NCI-H748 (cell line): ENCODE measurements at regions not wholly inside any gene's neighbourhood (a gene's known extent, or its start where the extent isn't known, plus 50 kb on each side); places are given as distances from the start of the nearest gene placed in this dataset.

ENCODE experiments used
- DNase-seq: peaks from one replicate; lab custom pipeline; 2025; ENCODE audit not compliant: unreplicated experiment; lab: John Stamatoyannopoulos, UW

GRCh38 chr2:19140463-19141208 is 217.8 kb downstream of the OSR1 start:
- DNase-seq, result peak; percentile 26

- DNase-seq, result no peak
These were observed 219.0 kb downstream of the OSR1 start for GRCh38 chr2:19139386-19139785.

GRCh38 chr2:19138264-19138825 is 220.1 kb downstream of the OSR1 start:
- DNase-seq, result peak; percentile 45

GRCh38 chr2:19137433-19137832 is 221.0 kb downstream of the OSR1 start:
- DNase-seq, result no peak

- DNase-seq, result no peak
These were observed 225.5 kb downstream of the OSR1 start for GRCh38 chr2:19132967-19133366.

GRCh38 chr2:19131871-19132270 is 226.6 kb downstream of the OSR1 start:
- DNase-seq, result no peak

GRCh38 chr2:19128148-19128547 is 230.3 kb downstream of the OSR1 start:
- DNase-seq, result no peak

- DNase-seq, result no peak
These were observed 230.8 kb downstream of the OSR1 start for GRCh38 chr2:19127616-19128015.

- DNase-seq, result no peak
These were observed 232.3 kb downstream of the OSR1 start for GRCh38 chr2:19125901-19126680.

GRCh38 chr2:19124135-19124534 is 234.3 kb downstream of the OSR1 start:
- no peak for DNase-seq

GRCh38 chr2:19123556-19123955 is 234.9 kb downstream of the OSR1 start:
- no peak for DNase-seq

GRCh38 chr2:19122220-19122619 is 236.2 kb downstream of the OSR1 start:
- no peak for DNase-seq

GRCh38 chr2:19120941-19121750 is 237.3 kb downstream of the OSR1 start:
- DNase-seq, result no peak

GRCh38 chr2:19120181-19120580 is 238.2 kb downstream of the OSR1 start:
- DNase-seq, result no peak

GRCh38 chr2:19119326-19120001 is 239.0 kb downstream of the OSR1 start:
- no peak for DNase-seq

- no peak for DNase-seq
These were observed 241.5 kb downstream of the OSR1 start for GRCh38 chr2:19116918-19117317.

- DNase-seq, result no peak
These were observed 243.6 kb downstream of the OSR1 start for GRCh38 chr2:19114754-19115231.

GRCh38 chr2:19114126-19114525 is 244.3 kb downstream of the OSR1 start:
- no peak for DNase-seq

- DNase-seq, result no peak
These were observed 247.1 kb downstream of the OSR1 start for GRCh38 chr2:19111354-19111753.

- no peak for DNase-seq
These were observed 248.9 kb downstream of the OSR1 start for GRCh38 chr2:19109518-19109917.

- DNase-seq, result no peak
These were observed 252.0 kb downstream of the OSR1 start for GRCh38 chr2:19106376-19106775.
